NCI-H1694 treated with DMSO at 0.1 percent for 48 hours (cell line): ENCODE measurements at regions not wholly inside any gene's neighbourhood (a gene's known extent, or its start where the extent isn't known, plus 50 kb on each side); places are given as distances from the start of the nearest gene placed in this dataset.
"Not testable (repeated sequence)": the region's sequence is repeated elsewhere in the genome, so short reads cannot be mapped to it uniquely, and the experiment has no call there.

ENCODE experiments used
- DNase-seq: peaks from one replicate; lab custom pipeline; 2025; lab: John Stamatoyannopoulos, UW

DNA sequence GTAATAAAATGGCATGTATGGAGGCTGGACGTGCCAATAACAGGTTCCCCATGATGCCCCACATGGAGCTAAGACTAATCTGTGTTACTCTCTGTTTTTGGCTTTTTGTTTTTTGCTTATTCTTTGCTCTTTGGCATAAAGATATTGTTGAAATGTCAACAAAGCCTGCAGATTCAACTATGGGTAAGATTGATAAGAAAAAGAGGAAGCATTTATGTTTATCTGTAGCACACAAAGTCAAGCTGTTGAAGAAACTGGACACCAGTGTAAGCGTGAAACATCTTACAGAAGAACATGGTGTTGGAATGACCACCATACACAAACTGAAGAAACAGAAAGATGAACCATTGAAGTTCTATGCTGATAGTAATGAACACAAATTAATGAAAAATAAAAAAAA lies 402.7 kb downstream of the LTN1 start:
- DNase-seq: no peak

DNA sequence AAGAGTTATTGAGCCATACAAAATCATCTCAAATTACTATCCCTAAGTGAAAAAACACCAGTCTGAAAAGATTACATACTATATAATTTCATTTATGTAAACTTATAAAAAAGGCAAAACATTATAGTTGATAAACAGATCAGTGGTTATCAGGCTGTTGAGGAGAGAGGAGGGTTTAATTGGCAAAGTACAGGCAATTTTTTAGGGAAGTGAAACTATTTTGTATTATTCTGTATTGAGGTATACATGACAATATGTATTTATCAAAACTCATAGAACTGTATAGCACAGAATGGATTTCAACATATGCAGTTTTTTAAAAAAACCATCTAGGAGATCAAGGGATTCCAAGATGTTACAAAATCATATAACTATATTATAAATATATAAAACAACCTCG lies 403.7 kb downstream of the LTN1 start:
- no peak for DNase-seq

DNA sequence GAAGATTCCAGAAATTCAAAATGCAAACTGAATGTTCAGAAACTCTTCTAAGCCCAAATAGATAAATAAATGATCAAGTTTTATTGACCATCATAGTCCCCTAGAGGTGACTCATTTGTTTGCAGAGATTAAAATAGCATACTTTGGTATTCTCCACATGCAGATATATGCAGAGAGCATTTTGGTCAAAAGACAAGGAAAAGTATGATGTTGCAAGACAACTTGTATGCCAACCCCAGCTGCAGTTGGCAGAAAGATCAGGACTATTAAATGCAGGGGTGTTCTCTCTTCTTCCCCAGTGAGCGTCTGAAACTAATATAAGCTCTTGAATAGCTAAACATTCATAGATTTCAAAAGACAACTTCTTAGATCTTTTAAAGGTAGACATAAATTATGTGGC lies 404.9 kb downstream of the LTN1 start:
- DNase-seq: no peak

DNA sequence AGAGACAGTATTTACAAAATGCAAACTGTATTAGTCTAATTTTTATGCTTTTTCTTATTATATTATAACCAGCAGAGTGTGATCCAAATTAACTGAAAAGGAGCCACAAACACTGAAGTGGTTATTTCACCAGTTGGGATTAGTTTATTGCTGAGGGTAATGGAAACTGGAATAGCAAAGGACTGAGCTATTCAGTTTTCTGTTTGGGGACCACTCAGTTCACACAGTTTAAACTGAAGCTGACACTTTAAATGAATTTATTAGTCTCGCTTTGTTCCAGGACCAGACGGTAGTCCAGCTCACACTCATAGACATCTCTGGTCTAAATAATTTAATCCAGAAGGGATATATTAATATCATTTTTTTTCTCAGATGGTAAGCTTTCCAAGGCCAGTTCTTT lies 410.7 kb downstream of the LTN1 start:
- no peak for DNase-seq

DNA sequence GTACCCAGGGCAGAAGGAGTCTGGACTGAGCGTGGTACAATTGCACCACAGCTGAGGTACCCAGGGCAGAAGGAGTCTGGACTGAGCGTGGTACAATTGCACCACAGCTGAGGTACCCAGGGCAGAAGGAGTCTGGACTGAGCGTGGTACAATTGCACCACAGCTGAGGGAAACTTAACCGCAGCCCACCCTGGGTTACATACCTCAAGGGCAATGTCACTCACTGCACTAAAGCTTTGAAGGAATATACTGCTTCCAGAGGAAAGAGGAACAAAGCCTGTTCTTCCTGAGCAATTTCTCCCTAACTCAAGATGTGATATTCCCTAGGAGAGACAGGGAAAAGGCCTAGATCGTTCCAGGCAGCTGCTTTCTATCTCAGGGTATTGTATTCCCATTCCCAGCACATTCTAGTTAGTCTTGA lies 411.4 kb downstream of the LTN1 start:
- DNase-seq: not testable (repeated sequence)

DNA sequence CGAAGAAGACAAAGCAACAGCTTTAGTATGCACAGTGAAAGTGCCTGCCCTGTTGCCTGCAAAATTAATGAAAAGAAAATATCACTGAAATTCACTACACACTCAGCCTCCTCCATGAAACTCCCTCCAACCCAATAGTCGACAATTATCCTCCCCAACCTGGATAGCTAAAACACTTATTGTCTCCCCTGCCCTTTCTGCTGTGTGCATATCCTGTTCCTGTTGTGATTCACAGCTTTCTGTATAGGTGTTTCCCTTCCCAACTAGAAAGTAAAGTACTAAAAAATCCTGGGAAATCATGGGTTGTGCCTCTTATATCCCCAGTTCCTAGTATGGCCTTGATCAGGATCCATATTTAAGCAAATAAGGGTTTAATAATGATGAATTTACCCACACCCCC lies 412.1 kb downstream of the LTN1 start:
- DNase-seq: no peak

DNA sequence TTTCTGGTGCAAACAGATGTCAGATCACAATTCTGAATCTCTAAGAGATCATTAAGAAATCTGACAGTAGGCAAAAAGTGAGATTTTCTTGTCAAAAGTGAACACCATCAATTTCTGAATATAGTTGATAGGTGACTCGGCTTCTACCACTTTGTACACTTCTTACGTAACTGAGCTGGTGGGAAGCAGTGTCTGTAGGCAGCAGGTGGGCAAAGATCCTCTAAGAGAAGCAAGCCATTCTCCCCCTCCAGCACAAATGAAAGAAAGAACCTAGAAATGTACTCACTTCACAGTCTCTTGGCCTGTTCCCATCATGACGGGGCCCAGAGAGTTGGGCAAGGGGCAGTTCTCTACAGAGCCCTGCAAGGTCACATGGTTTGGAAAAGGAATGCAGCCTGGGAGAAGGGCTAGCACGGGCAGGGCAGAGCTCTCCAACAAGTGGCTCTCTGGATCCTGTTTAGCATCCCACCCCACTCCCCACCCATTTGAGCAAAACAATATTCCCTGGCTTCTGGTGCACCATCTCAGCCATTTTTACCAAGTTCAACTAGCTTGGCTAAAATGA lies 412.6 kb downstream of the LTN1 start:
- no peak for DNase-seq

DNA sequence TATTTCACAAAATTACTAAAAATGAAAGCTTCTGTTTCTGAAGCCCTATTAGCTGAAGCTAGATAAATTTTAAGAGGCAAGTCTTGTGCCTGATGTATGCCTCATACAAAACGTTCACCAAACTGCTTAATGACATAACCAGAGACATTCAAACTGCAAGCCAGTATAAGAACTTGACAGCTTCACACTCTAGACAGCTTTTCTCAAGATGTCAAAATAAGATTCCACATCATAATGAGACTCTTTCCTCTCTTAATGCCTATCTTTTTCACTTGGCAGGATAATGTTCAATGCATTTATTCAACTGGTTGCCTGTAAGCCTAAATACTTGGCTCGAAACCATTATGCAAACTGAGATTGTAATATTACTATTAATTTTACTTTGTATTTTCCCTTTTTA lies 424.0 kb downstream of the LTN1 start:
- no peak for DNase-seq

DNA sequence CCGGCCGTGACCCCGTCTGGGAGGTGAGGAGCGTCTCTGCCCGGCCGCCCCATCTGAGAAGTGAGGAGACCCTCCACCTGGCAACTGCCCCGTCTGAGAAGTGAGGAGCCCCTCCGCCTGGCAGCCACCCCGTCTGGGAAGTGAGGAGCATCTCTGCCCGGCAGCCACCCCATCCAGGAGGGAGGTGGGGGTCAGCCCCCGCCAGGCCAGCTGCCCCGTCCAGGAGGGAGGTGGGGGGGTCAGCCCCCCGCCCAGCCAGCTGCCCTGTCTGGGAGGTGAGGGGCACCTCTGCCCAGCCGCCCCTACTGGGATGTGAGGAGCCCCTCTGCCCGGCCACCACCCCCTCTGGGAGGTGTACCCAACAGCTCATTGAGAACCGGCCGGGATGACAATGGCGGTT lies 428.7 kb downstream of the LTN1 start:
- not testable (repeated sequence) for DNase-seq

DNA sequence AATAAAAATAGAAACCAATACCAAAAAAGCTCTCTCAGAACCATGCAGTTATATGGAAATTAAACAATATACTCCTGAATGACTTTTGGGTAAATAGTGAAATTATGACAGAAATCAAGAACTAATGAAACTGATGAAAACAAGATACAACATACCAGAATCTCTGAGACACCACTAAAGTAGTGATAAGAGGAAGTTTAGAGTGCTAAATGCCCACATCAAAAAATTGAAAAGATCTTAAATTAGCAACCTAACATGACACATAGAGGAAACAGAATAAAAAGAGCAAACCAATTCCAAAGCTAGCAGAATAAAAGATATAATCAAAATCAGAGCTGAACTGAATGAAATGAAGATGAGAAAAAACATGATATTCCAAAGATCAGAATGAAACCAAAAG lies 430.9 kb downstream of the LTN1 start:
- DNase-seq: no peak

DNA sequence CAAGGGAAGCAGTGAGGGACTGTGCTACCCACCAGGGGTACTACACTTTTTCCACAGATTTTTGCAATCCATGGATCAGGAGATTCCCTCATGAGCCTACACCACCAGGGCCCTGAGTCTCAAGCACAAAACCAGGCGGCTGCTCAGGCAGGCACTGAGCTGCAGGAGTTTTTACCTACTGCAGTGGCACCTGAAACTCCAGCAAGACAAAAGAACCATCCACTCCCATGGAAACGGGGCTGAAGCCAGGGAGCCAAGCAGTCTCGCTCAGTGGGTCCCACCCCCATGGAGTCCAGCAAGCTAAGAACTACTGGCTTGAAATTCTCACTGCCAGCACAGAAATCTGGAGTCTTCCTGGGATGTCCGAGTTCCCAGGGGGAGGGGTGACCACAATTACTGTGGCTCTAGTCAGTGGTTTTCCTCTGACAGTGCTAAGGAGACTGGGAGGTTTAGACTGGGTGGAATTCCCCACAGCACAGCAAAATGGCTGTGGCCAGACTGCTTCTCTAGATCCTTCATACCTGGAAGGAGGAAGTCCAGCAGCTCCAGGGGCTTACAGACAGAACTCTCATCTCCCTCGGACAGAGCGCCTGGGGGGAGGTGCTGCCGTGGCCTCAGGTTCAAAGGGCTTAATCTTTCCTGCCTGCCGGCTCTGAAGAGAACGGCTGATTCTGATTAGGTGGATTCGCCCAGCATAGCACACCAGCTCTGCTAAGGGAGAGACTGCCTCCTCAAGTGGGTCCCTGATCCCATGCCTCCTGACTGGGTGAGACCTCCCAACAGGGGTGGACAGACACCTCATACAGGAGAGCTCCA lies 437.8 kb downstream of the LTN1 start:
- no peak for DNase-seq

DNA sequence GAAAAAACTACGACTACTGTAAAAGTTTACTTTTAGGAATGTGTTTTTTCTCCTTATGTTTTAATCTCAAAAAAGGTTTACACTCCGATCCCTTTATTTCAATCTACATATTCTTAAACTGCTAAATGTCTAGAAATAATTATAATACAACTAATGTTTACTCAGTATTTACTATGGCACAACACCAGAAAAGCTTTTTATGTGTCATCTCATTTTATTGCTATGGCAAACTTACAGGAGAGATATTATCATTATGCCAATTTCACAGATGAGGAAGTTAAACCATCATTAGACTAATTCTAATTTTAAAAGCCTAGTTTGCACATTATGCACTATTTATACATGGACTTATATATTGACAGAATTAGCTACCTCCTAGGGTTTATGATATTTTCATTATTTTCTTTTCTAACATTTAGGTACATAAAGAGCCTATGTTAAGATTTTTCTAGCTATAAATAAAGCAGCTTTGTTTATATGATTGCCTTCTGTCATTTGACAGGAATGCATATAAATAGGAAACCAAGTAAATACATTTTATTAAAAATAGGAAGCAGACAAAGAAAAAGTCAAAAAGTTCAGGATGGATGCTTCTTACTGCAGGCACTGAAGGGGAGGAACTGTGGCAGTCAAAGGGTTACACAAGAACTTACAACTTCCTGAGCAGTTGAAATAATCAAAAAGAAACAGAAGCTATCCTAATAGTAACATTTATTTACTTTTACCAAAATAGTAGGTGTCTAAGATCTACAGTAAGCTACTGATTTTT lies 442.4 kb downstream of the LTN1 start:
- no peak for DNase-seq

DNA sequence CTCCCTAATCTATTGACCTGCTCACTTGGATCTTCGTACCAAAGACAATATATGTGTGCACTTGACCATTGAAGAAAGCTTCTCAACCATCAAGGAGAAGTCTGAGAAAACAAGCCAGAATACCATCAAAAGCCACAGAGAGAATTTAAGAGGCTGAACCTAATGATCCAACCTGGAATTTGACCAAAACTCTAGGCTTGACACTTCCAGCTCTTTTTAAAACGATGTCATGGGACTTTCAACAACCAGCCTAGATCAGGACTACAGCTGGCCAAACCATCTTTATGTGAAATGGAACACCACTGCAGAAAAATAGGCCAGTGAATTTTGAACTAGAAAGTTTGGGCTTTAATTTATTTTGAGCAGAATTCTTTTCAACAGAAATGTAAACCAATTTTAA lies 444.4 kb downstream of the LTN1 start:
- no peak for DNase-seq

DNA sequence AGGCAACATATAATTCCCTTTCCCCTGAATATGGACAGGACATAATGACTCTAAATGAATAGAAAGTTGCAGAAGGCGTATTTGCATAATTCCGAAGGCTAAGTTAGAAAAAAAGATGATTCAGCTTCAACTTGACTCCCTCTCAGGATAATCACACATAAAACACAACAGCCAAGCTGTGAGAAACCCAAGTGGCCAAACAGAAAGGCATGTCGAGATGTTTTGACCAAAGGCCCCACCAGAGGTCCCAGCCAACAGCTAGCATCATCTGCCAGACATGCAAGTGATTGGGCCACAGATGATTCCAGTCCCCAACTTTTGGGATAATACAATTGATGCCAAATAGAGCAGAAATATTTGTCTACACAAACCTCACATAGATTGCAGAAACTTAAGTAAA lies 444.9 kb downstream of the LTN1 start:
- no peak for DNase-seq

DNA sequence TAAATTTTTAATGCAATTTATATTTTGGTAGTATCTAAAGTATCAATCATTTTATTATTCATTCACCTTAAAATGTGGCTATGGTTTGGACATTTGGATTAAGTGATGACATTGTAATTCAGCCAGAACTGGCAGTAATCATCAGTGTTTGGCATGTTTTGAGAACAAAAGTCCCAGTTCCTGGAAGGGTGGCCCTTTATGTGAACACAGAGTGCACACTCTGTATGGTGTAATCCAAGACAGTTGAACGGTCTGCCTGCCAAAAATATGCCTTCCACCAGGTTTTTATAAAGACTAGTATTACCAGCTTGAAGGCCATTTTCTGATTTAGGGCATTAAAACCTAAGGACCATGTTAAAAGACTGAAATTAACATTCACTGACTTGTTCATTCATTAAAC lies 448.7 kb downstream of the LTN1 start:
- DNase-seq: no peak

DNA sequence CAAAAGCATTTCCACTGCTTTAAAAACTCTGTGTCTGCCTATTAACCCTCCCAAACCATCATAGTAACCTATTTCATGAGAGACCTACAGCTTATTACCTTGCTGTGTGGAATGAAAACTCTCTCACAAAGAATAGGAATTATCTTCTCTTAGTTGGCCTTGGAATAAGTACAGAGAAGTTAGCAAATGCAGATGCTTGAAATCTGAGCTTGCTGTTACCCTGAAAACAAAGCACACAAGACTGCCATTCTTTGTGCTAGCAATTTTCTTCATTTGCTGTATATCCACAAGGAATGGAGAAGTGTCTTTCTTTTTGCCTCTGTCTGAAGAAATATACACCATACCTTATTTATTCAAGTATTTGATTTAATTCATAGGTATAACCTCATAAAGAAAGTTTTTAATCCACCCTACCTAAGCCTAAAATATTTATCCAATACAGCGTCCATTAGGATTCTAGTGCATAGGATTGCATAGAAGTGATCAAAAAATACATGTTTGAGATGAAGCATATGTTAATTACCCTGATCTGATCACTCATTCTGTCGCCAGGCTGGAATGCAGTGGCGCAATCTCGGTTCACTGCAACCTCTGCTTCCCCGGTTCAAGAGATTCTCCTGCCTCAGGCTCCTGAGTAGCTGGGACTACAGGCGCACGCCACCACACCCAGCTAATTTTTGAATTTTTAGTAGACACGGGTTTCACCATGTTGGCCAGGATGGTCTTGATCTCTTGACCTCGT lies 451.1 kb downstream of the LTN1 start:
- DNase-seq: no peak

DNA sequence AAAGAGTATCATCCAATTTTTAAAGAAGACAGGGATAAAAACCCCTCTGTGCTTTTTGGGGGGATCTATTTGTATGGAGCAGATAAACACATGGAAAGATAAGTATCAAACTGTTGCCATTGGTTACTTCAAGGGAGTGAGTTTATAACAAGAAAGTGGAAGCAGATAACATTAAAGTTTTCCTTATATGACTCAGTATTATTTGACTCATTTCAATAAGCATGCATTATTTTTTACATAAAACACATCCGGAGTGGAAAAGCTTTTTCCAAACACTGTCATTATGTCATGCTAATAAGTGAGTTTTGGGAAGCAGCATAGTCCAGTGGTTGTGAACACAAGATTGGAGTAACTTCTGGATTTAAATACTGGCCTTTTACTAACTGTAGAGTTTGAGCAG lies 452.2 kb downstream of the LTN1 start:
- DNase-seq: no peak

DNA sequence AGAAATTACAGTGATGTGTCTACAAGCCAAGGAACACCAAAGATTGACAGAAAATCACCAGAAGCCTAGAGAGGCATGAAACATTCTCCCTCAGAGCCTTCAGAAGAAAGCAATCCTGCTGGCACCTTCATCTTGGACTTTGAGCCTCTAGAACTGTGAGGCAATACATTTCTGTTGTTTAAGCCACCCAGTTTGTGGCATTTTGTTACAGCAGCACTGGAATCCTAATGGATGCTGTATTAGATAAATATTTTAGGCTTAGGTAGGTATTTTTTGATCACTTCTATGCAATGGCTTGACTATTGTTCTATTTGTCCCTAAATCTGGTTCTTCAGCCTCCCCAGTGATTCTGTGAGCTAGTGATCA lies 453.1 kb downstream of the LTN1 start:
- no peak for DNase-seq

DNA sequence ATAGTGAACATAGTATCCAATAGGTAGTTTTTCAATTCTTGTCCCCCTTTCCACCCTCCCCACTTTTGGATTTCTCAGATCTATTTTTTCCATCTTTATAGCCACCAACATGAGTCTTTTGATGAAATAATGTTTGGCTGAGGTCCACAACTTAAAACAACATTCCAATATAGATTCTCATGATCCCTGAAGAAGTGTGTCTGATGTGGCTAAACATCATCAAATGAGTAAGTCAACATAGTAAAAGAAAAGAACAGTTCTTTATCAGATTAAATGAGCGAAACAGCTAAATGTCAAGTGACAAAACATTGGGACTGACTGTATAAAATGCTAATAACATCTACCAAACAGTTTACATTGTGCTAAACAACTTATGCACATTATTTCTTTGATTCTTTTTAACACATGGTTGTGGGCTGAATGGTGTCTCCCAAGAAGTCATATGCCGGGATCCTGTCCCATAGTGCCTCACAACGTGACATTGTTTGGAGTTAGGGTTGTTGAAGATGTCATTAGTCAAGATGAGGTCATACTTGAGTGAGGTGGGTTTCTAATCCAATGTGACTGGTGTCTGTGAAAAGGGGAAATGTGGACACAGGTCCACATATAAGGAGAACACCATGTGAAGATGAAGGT lies 453.6 kb downstream of the LTN1 start:
- no peak for DNase-seq

DNA sequence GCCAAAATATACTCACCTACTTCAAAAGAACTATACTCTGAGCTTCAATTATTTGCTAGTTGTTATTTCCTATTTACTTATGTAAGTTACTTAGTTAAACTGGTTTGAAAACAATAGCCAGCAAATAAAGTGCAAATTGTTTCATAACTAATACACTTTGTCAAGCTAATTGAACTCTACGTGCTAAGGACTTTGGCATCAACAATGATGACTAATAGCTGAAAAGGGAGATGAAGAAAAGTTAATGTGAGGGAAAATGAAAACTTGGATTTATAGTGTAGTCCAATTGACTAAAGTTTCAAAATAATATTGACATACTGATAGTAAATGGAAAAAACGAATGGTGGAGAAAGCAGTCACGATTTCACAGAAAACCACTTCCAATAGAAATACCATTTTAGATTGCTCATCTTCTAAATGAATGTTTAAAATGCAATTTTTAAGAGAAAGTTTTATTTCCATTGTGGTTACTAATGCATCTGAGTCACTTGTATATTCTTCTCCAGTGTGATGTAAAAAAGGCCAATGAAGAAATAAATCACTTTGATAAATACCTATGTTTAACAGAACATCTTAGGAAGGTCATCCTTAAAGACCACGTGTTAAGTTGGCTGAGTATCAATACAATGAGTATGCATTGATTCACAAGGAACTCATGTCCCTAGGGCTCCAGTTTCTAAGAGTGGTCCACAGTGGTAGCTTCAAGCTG lies 455.2 kb downstream of the LTN1 start:
- no peak for DNase-seq

DNA sequence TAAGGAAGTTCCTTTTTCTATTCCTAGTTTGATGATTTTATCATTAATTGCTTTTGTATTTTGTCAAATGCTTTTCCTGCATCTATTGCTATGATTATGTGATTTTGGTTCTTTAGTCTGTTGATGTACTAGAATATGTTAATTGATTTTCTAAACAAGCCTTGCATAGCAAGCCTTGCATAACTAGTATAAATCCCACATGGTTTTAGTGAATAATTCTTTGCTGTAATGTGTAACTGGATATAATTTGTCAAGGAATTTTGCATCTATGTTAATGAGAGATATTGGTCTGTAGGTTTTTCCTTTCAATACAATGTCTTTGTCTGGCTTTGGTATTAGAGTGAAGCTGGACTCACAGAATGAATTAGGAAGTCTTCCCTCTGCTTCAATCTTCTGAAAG lies 460.2 kb downstream of the LTN1 start:
- DNase-seq: no peak

DNA sequence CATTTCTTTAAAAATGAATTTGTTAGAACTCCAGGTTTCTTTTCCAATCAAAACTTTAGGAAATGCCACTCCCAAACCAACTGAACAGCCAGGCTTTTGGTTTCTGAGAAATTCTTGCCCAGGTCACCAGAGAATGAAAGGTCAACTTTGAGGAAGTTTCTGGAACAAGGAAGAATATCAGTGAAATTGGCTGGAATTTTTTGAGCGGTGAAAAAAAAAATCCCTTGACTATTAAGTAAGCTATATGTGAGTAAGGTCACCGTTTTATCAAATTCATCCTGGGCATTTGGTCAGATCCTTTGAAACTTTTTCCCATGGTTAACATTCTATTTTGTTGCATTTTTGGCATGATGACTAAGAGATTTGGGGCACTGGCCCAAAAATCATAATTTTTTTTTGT lies 469.3 kb downstream of the LTN1 start:
- no peak for DNase-seq
